ENCODE measurements at regions not wholly inside any gene's neighbourhood (a gene's known extent, or its start where the extent isn't known, plus 50 kb on each side); places are given as distances from the start of the nearest gene placed in this dataset.
"Not testable (repeated sequence)": the region's sequence is repeated elsewhere in the genome, so short reads cannot be mapped to it uniquely, and the experiment has no call there.

GRCh38 chr1:55800503-55800902, 585.3 kb upstream of the USP24 start:
- no peak for DNase-seq

GRCh38 chr1:55793856-55794255, 578.7 kb upstream of the USP24 start:
- DNase-seq, result no peak

GRCh38 chr1:55792870-55793269, 577.7 kb upstream of the USP24 start:
- no peak for DNase-seq

GRCh38 chr1:55789466-55789865, 574.3 kb upstream of the USP24 start:
- no peak for DNase-seq

GRCh38 chr1:55786396-55786795, 571.2 kb upstream of the USP24 start:
- no peak for DNase-seq

GRCh38 chr1:55784941-55785450, 569.8 kb upstream of the USP24 start:
- not testable (repeated sequence) for DNase-seq

- DNase-seq, result no peak
Observed at GRCh38 chr1:55781944-55782482, 566.8 kb upstream of the USP24 start.

GRCh38 chr1:55781003-55781402, 565.8 kb upstream of the USP24 start:
- no peak for DNase-seq

GRCh38 chr1:55777545-55777944, 562.4 kb upstream of the USP24 start:
- DNase-seq, result no peak

GRCh38 chr1:55775007-55775406, 559.8 kb upstream of the USP24 start:
- no peak for DNase-seq

GRCh38 chr1:55774446-55774845, 559.3 kb upstream of the USP24 start:
- no peak for DNase-seq

- DNase-seq, result no peak
Observed at GRCh38 chr1:55773211-55773940, 558.2 kb upstream of the USP24 start.

- DNase-seq, result no peak
Observed at GRCh38 chr1:55768327-55768952, 553.3 kb upstream of the USP24 start.

- no peak for DNase-seq
Observed at GRCh38 chr1:55767171-55767570, 552.0 kb upstream of the USP24 start.

- not testable (repeated sequence) for DNase-seq
Observed at GRCh38 chr1:55765505-55765904, 550.3 kb upstream of the USP24 start.

GRCh38 chr1:55751776-55752175, 536.6 kb upstream of the USP24 start:
- no peak for DNase-seq

GRCh38 chr1:55750628-55750995, 535.4 kb upstream of the USP24 start:
- DNase-seq, result no peak

GRCh38 chr1:55749975-55750627, 534.9 kb upstream of the USP24 start:
- no peak for DNase-seq

- DNase-seq, result no peak
Observed at GRCh38 chr1:55747408-55747841, 532.3 kb upstream of the USP24 start.

GRCh38 chr1:55746710-55747109, 531.5 kb upstream of the USP24 start:
- no peak for DNase-seq

GRCh38 chr1:55741516-55741915, 526.4 kb upstream of the USP24 start:
- DNase-seq, result no peak

GRCh38 chr1:55735106-55735505, 519.9 kb upstream of the USP24 start:
- no peak for DNase-seq

GRCh38 chr1:55726994-55727393, 511.8 kb upstream of the USP24 start:
- peak; percentile 69 for DNase-seq

GRCh38 chr1:55725378-55725777, 510.2 kb upstream of the USP24 start:
- no peak for DNase-seq
